Bronchial epithelial cell (primary cell): ENCODE measurements at regions not wholly inside any gene's neighbourhood (a gene's known extent, or its start where the extent isn't known, plus 50 kb on each side); places are given as distances from the start of the nearest gene placed in this dataset.

Experiments used
- DNase-seq: peaks from one replicate; pipeline ENCODE4 v3.0.0-alpha.2; 2010; ENCODE audit warnings: low read depth
- FAIRE-seq: peaks from 2 replicates; lab custom pipeline; 2011; peaks lifted over from hg19 to GRCh38; lab: Jason Lieb, UNC
- H3K27me3 ChIP-seq: 2 replicates; pipeline ENCODE4 v1.5.1; 2011; ENCODE audit warnings: low read length; ENCODE audit not compliant: control insufficient read depth, insufficient read depth
- H3K36me3 ChIP-seq: 2 replicates; pipeline ENCODE4 v1.5.1; 2011; ENCODE audit warnings: low read length; ENCODE audit not compliant: control insufficient read depth, insufficient read depth
- H3K4me3 ChIP-seq: 2 replicates; pipeline ENCODE4 v1.5.1; 2011; ENCODE audit warnings: mild to moderate bottlenecking, low read depth, low read length, control low read depth
- TF ChIP-seq, protein P1 (sequence below): IDR thresholded peaks from 2 replicates; pipeline ENCODE4 v1.5.1; 2011; ENCODE audit warnings: mild to moderate bottlenecking, moderate library complexity, low read length, control low read depth, inconsistent platforms; ENCODE audit not compliant: insufficient read depth, severe bottlenecking

DNA sequence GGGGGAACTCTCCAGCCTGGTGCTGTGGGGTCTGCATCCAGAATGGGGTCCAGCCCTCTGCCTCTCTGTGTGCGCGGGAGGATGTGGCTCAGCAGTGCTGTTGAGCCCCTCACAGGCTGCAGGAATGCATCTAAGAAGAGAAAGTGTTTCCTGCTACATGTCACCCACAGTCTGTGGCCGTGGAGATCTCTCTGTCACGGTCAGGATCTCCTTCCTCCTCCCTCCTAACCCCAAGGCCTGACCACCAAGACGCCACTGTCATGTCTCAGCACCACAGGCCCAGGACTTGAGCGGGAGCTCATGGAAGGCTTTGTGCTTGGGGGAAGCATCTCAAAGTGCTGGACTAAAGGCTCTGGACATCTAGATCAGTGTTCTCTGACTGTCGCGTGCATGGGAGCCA is 90.1 kb downstream of the SREK1 start:
- no peaks in the 10 kb centered on the region for H3K36me3 ChIP-seq
- DNase-seq, result no peak
- TF ChIP-seq, protein P1, sequence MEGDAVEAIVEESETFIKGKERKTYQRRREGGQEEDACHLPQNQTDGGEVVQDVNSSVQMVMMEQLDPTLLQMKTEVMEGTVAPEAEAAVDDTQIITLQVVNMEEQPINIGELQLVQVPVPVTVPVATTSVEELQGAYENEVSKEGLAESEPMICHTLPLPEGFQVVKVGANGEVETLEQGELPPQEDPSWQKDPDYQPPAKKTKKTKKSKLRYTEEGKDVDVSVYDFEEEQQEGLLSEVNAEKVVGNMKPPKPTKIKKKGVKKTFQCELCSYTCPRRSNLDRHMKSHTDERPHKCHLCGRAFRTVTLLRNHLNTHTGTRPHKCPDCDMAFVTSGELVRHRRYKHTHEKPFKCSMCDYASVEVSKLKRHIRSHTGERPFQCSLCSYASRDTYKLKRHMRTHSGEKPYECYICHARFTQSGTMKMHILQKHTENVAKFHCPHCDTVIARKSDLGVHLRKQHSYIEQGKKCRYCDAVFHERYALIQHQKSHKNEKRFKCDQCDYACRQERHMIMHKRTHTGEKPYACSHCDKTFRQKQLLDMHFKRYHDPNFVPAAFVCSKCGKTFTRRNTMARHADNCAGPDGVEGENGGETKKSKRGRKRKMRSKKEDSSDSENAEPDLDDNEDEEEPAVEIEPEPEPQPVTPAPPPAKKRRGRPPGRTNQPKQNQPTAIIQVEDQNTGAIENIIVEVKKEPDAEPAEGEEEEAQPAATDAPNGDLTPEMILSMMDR, result no peak
- no peak overlapping the region for H3K4me3 ChIP-seq
- H3K27me3 ChIP-seq, result no peaks in the 10 kb centered on the region
- no peak for FAIRE-seq

DNA sequence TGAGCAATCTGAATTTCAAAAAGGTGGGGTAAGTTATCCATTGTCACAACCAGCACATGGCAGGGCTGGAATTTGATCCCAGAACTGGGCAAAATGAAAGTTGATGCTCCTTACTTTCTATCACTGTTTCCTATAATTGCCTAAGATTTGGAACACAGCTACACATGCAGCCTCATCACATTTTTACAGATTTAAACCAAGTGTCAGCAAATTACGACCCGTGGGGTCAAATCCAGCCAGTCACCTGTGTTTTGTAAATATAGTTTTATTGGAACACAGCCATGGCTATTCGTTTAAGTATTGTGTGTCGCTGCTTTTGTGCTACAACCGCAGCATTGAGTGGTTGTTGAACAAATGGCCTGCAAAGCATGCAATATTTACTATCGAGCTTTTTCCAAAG is 94.3 kb downstream of the SREK1 start:
- DNase-seq, result no peak
- TF ChIP-seq, protein P1, result no peak
- Histone ChIP-seq H3K36me3 (no peaks in the 10 kb centered on the region), H3K27me3 (no peaks in the 10 kb centered on the region), H3K4me3 (no peak overlapping the region)
- FAIRE-seq, result no peak

DNA sequence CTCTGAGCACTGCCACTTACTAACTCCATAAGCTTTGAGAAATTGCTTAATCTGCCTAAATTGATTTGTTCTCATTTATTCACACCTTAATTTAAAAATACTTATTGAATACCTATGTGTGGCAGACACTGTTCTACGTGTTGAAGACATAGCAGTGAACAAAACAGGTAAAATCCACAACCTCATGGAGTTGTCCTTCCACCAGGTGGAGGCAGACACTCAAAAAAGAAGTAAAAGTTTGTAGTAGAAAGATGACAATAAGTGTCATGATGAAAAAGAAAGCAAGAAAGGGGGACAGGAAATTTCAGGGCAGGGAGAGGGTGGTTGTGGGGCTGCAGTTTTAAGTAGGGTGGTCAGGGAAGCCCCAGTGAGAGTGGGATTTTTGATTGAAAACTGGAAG is 94.9 kb downstream of the SREK1 start:
- no peak for FAIRE-seq
- Histone ChIP-seq H3K27me3 (no peaks in the 10 kb centered on the region), H3K4me3 (no peak overlapping the region), H3K36me3 (no peaks in the 10 kb centered on the region)
- peak; percentile 26 for DNase-seq
- TF ChIP-seq, protein P1, result peak; percentile 26

DNA sequence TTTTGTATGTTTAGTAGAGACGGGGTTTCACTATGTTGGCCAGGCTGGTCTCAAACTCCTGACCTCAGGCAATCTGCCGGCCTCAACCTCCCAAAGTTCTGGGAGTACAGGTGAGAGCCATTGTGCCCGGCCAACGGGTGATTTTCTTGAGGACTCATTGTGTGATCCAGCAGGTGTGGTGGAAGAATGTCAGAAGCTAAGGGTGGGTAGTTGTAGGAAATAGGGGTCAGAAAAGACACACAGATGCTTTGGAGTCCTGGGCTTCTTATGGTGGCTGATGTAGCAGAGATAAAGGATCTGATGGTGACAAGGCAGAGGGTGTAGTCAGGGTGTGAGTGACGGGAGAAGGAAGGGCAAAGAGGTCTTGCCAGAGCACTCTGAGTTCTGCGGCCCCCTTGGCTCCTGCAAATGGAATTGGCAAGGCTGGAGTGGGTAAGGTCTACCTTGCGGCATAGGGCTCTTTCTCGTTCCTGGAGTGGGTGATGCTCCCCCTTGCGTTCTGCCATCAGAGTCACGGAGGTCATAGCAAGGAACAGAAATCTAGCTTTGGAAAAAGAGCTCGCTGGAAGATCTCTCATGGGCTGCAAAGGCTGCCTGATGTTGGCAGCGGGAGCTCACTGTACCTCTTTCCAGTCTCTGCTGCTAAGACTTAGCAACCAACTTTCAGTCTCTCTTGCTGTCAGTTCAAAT is 97.2 kb downstream of the SREK1 start:
- TF ChIP-seq, protein P1, result no peak
- no peak overlapping the region for H3K4me3 ChIP-seq

DNA sequence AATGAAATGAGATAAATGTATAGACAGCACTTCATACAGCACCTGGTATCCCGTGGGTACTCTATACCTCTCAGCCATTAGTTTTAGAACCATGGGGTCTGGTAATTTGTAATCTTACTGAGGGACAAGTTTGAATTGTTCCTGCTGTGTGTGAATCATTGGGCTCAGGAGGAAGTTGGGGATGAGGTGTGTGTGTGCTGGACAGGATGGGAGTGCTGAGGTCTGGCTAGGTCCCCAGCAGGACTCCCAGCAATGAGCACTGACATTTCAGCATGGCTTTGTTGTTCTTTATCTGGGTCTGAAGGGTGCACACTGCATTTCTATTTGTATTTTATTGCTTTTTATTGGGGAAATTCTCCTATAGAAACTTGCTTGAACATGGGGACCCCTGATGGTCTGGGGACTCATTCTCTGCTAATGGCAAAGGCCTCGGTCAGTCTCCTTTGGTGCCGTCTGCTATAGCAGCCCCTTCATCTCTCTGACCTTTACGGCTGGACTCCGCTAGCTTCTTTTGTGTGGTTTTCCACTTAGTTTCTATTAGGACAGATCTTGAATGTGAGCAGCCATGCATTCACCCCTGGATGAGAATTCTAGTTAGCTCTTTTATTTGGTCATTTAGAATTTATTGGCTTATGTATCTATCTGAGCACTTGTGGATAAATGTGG is 98.1 kb downstream of the SREK1 start:
- Histone ChIP-seq H3K27me3 (no peaks in the 10 kb centered on the region), H3K36me3 (no peaks in the 10 kb centered on the region), H3K4me3 (no peak overlapping the region)
- FAIRE-seq (no peak), DNase-seq (peak; percentile 41)
- TF ChIP-seq, protein P1, result no peak

More for the DNA sequence above, 97.2 kb downstream of the SREK1 start:
- H3K36me3 ChIP-seq, result no peaks in the 10 kb centered on the region
- no peaks in the 10 kb centered on the region for H3K27me3 ChIP-seq
- DNase-seq, result no peak
- FAIRE-seq, result no peak
